ENCODE measurements at regions not wholly inside any gene's neighbourhood (a gene's known extent, or its start where the extent isn't known, plus 50 kb on each side); places are given as distances from the start of the nearest gene placed in this dataset.

DNA sequence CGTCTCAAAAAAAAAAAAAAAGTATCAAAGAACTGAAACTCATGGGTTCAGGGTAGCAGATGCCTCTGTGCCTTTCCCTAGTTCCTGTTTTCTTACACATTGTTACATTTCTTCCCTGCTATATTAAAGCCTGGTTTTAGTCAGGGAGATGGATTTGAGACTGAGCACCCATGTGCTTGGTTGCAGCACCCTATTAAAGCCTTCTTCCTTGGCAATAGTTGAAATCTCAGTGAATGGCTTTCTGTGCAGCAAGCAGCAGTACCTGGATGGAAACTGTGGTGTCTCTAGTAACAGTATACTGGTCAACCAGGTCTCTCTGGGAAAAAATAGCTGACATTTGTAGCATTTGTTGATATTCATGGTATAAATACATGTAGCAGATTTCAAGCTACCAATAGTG lies 331.1 kb downstream of the ANKRD30A start:
- Mint-ChIP-seq H3K9me3 (peaks cover 42% of the 10 kb centered on the region), H3K27me3 (ENCODE audit: low read depth) (peaks cover 6% of the 10 kb centered on the region), H3K36me3 (peaks cover 45% of the 10 kb centered on the region), H3K27ac (no peak overlapping the region), H3K4me1 (no peaks in the 10 kb centered on the region), H3K4me3 (no peak overlapping the region)
- CTCF ChIA-PET: no interaction called here
- DNase-seq (ENCODE audit: low spot score) (no peak), ATAC-seq (no peak)
- POLR2A ChIA-PET: no interaction called here
- TF ChIP-seq, protein P1, sequence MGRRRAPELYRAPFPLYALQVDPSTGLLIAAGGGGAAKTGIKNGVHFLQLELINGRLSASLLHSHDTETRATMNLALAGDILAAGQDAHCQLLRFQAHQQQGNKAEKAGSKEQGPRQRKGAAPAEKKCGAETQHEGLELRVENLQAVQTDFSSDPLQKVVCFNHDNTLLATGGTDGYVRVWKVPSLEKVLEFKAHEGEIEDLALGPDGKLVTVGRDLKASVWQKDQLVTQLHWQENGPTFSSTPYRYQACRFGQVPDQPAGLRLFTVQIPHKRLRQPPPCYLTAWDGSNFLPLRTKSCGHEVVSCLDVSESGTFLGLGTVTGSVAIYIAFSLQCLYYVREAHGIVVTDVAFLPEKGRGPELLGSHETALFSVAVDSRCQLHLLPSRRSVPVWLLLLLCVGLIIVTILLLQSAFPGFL (CRISPR knock-in tag; IDR thresholded peaks at IDR 0.05; ENCODE audit: borderline replicate concordance): no peak
- TF ChIP-seq ZNF317 (CRISPR knock-in tag; IDR thresholded peaks at IDR 0.05; ENCODE audit: borderline replicate concordance, low read depth): no peak
- no peak for TF ChIP-seq SP1 (CRISPR knock-in tag; conservative IDR thresholded peaks at IDR 0.05)
- no peak for TF ChIP-seq MYBL2 (CRISPR knock-in tag; IDR thresholded peaks at IDR 0.05)
- TF ChIP-seq, protein P2, sequence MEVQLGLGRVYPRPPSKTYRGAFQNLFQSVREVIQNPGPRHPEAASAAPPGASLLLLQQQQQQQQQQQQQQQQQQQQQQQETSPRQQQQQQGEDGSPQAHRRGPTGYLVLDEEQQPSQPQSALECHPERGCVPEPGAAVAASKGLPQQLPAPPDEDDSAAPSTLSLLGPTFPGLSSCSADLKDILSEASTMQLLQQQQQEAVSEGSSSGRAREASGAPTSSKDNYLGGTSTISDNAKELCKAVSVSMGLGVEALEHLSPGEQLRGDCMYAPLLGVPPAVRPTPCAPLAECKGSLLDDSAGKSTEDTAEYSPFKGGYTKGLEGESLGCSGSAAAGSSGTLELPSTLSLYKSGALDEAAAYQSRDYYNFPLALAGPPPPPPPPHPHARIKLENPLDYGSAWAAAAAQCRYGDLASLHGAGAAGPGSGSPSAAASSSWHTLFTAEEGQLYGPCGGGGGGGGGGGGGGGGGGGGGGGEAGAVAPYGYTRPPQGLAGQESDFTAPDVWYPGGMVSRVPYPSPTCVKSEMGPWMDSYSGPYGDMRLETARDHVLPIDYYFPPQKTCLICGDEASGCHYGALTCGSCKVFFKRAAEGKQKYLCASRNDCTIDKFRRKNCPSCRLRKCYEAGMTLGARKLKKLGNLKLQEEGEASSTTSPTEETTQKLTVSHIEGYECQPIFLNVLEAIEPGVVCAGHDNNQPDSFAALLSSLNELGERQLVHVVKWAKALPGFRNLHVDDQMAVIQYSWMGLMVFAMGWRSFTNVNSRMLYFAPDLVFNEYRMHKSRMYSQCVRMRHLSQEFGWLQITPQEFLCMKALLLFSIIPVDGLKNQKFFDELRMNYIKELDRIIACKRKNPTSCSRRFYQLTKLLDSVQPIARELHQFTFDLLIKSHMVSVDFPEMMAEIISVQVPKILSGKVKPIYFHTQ (CRISPR knock-in tag; IDR thresholded peaks at IDR 0.05): no peak
- TF ChIP-seq, protein P3, sequence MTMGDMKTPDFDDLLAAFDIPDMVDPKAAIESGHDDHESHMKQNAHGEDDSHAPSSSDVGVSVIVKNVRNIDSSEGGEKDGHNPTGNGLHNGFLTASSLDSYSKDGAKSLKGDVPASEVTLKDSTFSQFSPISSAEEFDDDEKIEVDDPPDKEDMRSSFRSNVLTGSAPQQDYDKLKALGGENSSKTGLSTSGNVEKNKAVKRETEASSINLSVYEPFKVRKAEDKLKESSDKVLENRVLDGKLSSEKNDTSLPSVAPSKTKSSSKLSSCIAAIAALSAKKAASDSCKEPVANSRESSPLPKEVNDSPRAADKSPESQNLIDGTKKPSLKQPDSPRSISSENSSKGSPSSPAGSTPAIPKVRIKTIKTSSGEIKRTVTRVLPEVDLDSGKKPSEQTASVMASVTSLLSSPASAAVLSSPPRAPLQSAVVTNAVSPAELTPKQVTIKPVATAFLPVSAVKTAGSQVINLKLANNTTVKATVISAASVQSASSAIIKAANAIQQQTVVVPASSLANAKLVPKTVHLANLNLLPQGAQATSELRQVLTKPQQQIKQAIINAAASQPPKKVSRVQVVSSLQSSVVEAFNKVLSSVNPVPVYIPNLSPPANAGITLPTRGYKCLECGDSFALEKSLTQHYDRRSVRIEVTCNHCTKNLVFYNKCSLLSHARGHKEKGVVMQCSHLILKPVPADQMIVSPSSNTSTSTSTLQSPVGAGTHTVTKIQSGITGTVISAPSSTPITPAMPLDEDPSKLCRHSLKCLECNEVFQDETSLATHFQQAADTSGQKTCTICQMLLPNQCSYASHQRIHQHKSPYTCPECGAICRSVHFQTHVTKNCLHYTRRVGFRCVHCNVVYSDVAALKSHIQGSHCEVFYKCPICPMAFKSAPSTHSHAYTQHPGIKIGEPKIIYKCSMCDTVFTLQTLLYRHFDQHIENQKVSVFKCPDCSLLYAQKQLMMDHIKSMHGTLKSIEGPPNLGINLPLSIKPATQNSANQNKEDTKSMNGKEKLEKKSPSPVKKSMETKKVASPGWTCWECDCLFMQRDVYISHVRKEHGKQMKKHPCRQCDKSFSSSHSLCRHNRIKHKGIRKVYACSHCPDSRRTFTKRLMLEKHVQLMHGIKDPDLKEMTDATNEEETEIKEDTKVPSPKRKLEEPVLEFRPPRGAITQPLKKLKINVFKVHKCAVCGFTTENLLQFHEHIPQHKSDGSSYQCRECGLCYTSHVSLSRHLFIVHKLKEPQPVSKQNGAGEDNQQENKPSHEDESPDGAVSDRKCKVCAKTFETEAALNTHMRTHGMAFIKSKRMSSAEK (CRISPR knock-in tag; IDR thresholded peaks at IDR 0.05; ENCODE audit: borderline replicate concordance): no peak
- TF ChIP-seq, protein P4, sequence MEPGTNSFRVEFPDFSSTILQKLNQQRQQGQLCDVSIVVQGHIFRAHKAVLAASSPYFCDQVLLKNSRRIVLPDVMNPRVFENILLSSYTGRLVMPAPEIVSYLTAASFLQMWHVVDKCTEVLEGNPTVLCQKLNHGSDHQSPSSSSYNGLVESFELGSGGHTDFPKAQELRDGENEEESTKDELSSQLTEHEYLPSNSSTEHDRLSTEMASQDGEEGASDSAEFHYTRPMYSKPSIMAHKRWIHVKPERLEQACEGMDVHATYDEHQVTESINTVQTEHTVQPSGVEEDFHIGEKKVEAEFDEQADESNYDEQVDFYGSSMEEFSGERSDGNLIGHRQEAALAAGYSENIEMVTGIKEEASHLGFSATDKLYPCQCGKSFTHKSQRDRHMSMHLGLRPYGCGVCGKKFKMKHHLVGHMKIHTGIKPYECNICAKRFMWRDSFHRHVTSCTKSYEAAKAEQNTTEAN (CRISPR knock-in tag; IDR thresholded peaks at IDR 0.05): no peak

DNA sequence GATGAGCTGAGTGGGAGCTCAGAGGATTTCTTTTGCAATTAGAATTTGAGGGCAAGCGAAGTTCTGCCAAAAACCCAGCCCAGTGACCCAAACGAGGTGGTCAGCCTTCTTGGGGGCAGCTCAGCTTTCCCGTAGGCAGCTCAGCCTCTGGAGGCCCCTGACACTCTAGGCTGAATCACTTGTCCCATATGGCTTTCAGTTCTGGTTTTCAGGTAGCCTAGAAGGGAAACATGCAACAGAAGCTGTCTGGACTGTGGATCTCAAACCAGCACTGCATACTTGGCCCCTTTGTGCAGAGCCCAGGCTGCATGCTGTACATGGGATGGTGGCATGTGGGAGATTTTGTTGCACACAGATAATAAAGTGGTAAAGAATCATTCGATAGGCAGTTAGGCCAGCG lies 322.8 kb downstream of the ANKRD30A start:
- Mint-ChIP-seq H3K9me3 (peaks cover 69% of the 10 kb centered on the region), H3K36me3 (peaks cover 56% of the 10 kb centered on the region), H3K4me3 (no peak overlapping the region), H3K27ac (no peak overlapping the region), H3K4me1 (no peaks in the 10 kb centered on the region), H3K27me3 (ENCODE audit: low read depth) (peaks cover 6% of the 10 kb centered on the region; the same call in 1 of the 2 replicates)
- POLR2A ChIA-PET: no interaction called here
- DNase-seq (ENCODE audit: low spot score) (no peak), ATAC-seq (no peak)
- CTCF ChIA-PET: no interaction called here
- TF ChIP-seq, protein P5, sequence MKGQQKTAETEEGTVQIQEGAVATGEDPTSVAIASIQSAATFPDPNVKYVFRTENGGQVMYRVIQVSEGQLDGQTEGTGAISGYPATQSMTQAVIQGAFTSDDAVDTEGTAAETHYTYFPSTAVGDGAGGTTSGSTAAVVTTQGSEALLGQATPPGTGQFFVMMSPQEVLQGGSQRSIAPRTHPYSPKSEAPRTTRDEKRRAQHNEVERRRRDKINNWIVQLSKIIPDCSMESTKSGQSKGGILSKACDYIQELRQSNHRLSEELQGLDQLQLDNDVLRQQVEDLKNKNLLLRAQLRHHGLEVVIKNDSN (CRISPR knock-in tag; IDR thresholded peaks at IDR 0.05): no peak
- TF ChIP-seq, protein P6, sequence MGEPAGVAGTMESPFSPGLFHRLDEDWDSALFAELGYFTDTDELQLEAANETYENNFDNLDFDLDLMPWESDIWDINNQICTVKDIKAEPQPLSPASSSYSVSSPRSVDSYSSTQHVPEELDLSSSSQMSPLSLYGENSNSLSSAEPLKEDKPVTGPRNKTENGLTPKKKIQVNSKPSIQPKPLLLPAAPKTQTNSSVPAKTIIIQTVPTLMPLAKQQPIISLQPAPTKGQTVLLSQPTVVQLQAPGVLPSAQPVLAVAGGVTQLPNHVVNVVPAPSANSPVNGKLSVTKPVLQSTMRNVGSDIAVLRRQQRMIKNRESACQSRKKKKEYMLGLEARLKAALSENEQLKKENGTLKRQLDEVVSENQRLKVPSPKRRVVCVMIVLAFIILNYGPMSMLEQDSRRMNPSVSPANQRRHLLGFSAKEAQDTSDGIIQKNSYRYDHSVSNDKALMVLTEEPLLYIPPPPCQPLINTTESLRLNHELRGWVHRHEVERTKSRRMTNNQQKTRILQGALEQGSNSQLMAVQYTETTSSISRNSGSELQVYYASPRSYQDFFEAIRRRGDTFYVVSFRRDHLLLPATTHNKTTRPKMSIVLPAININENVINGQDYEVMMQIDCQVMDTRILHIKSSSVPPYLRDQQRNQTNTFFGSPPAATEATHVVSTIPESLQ (CRISPR knock-in tag; IDR thresholded peaks at IDR 0.05): no peak
- TF ChIP-seq, protein P7, sequence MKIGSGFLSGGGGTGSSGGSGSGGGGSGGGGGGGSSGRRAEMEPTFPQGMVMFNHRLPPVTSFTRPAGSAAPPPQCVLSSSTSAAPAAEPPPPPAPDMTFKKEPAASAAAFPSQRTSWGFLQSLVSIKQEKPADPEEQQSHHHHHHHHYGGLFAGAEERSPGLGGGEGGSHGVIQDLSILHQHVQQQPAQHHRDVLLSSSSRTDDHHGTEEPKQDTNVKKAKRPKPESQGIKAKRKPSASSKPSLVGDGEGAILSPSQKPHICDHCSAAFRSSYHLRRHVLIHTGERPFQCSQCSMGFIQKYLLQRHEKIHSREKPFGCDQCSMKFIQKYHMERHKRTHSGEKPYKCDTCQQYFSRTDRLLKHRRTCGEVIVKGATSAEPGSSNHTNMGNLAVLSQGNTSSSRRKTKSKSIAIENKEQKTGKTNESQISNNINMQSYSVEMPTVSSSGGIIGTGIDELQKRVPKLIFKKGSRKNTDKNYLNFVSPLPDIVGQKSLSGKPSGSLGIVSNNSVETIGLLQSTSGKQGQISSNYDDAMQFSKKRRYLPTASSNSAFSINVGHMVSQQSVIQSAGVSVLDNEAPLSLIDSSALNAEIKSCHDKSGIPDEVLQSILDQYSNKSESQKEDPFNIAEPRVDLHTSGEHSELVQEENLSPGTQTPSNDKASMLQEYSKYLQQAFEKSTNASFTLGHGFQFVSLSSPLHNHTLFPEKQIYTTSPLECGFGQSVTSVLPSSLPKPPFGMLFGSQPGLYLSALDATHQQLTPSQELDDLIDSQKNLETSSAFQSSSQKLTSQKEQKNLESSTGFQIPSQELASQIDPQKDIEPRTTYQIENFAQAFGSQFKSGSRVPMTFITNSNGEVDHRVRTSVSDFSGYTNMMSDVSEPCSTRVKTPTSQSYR (CRISPR knock-in tag; IDR thresholded peaks at IDR 0.05): no peak
- TF ChIP-seq GRHL2 (CRISPR knock-in tag; IDR thresholded peaks at IDR 0.05; ENCODE audit: insufficient replicate concordance, severe bottlenecking) (no peak), SMAD4 (CRISPR knock-in tag; IDR thresholded peaks at IDR 0.05) (no peak), SP1 (CRISPR knock-in tag; conservative IDR thresholded peaks at IDR 0.05) (no peak), ZNF138 (CRISPR knock-in tag; conservative IDR thresholded peaks at IDR 0.05) (no peak)
- TF ChIP-seq, protein P8, sequence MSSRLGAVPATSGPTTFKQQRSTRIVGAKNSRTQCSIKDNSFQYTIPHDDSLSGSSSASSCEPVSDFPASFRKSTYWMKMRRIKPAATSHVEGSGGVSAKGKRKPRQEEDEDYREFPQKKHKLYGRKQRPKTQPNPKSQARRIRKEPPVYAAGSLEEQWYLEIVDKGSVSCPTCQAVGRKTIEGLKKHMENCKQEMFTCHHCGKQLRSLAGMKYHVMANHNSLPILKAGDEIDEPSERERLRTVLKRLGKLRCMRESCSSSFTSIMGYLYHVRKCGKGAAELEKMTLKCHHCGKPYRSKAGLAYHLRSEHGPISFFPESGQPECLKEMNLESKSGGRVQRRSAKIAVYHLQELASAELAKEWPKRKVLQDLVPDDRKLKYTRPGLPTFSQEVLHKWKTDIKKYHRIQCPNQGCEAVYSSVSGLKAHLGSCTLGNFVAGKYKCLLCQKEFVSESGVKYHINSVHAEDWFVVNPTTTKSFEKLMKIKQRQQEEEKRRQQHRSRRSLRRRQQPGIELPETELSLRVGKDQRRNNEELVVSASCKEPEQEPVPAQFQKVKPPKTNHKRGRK (CRISPR knock-in tag; IDR thresholded peaks at IDR 0.05; ENCODE audit: borderline replicate concordance): no peak
